ENCODE measurements at regions not wholly inside any gene's neighbourhood (a gene's known extent, or its start where the extent isn't known, plus 50 kb on each side); places are given as distances from the start of the nearest gene placed in this dataset.

DNA sequence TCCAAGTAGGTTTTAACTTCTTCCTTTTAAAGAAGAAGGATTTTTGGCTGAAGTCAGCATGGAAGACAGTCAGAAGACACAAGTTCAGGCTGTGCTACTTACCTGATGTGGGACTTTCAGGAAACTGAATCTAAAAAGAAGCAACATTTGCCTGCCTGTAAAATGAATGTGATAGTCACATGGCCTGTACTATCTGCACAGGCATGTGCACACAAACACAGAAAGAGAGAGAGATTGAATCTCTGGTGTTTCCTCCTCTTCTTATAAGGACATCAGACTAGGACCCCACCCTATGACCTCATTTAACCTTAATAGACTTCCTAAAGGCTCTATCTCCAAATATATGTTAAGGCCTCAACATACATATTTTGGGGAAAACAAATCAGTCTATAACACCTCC, 542.9 kb downstream of the PLPP3 start:
- no peak for DNase-seq
- H3K9me3 Mint-ChIP-seq = peaks cover 8% of the 10 kb centered on the region
- no peaks in the 10 kb centered on the region for H3K27me3 Mint-ChIP-seq
- H3K4me3 Mint-ChIP-seq = no peak overlapping the region
- H3K27ac Mint-ChIP-seq = no peak overlapping the region
- H3K4me1 Mint-ChIP-seq (ENCODE audit: low read depth) = no peaks in the 10 kb centered on the region
- no peaks in the 10 kb centered on the region for H3K36me3 Mint-ChIP-seq (ENCODE audit: low read depth)

GRCh38 chr1:56034847-56035481, 544.4 kb downstream of the PLPP3 start:
- H3K9me3 Mint-ChIP-seq = peaks cover 8% of the 10 kb centered on the region
- no peak for DNase-seq
- no peaks in the 10 kb centered on the region for H3K27me3 Mint-ChIP-seq
- H3K27ac Mint-ChIP-seq = no peak overlapping the region
- H3K4me1 Mint-ChIP-seq (ENCODE audit: low read depth) = no peaks in the 10 kb centered on the region
- H3K36me3 Mint-ChIP-seq (ENCODE audit: low read depth) = no peaks in the 10 kb centered on the region
- no peak overlapping the region for H3K4me3 Mint-ChIP-seq

DNA sequence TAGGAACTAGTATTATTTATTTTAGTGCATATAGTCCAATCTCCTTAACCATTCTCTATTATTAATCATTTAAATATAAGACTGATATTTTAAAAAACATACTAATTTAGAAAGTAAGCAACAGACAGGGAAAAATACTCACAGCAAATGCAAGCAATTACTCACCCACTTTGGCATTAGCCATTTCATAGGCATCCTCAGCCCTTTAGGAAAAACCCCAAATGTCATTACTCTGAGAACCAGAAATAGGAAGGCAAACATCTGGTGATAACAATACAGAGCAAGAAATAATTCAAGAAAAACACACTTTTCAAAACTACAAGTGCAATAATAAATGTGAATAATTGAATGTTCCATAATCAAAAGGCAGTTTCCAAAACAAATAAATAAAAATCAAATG, 545.1 kb downstream of the PLPP3 start:
- Mint-ChIP-seq H3K4me3 (no peak overlapping the region), H3K27ac (no peak overlapping the region), H3K27me3 (no peaks in the 10 kb centered on the region), H3K36me3 (ENCODE audit: low read depth) (no peaks in the 10 kb centered on the region), H3K4me1 (ENCODE audit: low read depth) (no peaks in the 10 kb centered on the region), H3K9me3 (peaks cover 8% of the 10 kb centered on the region)
- no peak for DNase-seq

DNA sequence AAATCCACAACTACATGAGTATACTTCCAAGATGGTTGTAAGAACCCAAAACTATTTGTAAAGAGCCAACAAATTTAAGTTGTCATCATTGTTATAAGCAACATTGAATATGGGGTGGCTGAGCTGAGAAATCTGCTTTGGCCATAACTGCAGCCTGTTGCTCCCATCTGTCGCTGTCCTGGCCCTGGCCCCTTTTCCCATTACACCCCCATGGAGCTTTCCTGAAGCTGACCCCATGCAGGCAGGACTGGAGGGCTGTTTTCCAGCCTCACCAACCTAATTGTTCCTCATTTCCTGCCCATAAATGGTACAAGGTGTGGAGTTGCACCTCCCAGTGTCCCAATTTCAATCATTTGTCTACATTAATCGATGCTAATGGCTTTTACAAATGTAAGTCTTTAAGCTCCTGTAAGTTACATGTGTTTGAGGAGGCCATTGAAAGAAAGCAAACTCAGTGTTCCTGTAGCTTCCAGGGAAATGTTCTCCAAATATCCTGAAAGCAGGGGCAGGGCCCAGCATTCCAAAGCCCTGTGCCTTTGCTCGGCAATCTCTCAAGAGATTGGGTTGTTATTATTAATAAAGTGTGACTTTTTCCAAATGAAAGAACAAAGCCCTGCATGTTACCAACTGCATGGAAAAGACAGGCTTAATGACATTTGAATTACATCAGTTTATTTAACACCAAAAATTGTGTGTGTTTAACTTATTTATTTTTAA, 545.9 kb downstream of the PLPP3 start:
- no peak overlapping the region for H3K4me3 Mint-ChIP-seq
- H3K27ac Mint-ChIP-seq = no peak overlapping the region
- no peaks in the 10 kb centered on the region for H3K27me3 Mint-ChIP-seq
- DNase-seq = no peak
- peaks cover 8% of the 10 kb centered on the region for H3K9me3 Mint-ChIP-seq
- no peaks in the 10 kb centered on the region for H3K36me3 Mint-ChIP-seq (ENCODE audit: low read depth)
- no peaks in the 10 kb centered on the region for H3K4me1 Mint-ChIP-seq (ENCODE audit: low read depth)

DNA sequence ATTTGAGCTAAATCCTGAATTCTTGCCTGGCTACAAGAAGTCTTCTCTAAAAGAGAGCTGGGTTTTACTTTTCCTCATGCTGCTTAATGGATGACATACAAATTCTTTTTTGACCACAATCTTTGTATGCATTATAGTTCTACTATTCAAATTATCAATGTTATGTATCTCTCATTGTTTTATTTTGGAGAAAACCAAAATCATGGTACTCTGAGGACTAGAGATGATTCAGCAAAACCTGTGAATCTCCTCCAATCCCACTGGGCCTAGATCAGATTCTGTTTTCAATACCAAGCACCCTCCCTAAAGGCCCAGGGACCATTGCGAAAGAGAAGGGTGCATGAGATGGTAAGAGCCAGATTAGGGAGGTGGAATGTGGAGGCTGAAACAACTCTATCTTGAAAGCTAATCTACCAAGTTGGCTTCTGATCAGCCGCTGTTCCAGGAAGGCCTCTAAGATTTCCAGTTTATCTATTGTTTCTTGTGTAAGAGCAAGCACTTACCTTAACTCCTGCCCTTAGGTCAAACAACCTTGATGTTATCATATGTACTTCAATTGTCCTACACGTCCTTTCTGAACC, 547.2 kb downstream of the PLPP3 start:
- Mint-ChIP-seq H3K4me3 (no peak overlapping the region), H3K9me3 (peaks cover under 1% of the 10 kb centered on the region), H3K27ac (no peak overlapping the region), H3K36me3 (ENCODE audit: low read depth) (no peaks in the 10 kb centered on the region), H3K27me3 (no peaks in the 10 kb centered on the region), H3K4me1 (ENCODE audit: low read depth) (no peaks in the 10 kb centered on the region)
- no peak for DNase-seq

GRCh38 chr1:56031001-56031400, 548.4 kb downstream of the PLPP3 start:
- Mint-ChIP-seq H3K4me1 (ENCODE audit: low read depth) (no peaks in the 10 kb centered on the region), H3K27ac (no peak overlapping the region), H3K27me3 (no peaks in the 10 kb centered on the region), H3K9me3 (no peaks in the 10 kb centered on the region), H3K4me3 (no peak overlapping the region), H3K36me3 (ENCODE audit: low read depth) (no peaks in the 10 kb centered on the region)
- no peak for DNase-seq

GRCh38 chr1:56029319-56030003, 549.9 kb downstream of the PLPP3 start:
- Mint-ChIP-seq H3K4me1 (ENCODE audit: low read depth) (no peaks in the 10 kb centered on the region), H3K4me3 (no peak overlapping the region), H3K36me3 (ENCODE audit: low read depth) (no peaks in the 10 kb centered on the region), H3K27ac (no peak overlapping the region), H3K9me3 (no peaks in the 10 kb centered on the region), H3K27me3 (no peaks in the 10 kb centered on the region)
- DNase-seq = no peak

DNA sequence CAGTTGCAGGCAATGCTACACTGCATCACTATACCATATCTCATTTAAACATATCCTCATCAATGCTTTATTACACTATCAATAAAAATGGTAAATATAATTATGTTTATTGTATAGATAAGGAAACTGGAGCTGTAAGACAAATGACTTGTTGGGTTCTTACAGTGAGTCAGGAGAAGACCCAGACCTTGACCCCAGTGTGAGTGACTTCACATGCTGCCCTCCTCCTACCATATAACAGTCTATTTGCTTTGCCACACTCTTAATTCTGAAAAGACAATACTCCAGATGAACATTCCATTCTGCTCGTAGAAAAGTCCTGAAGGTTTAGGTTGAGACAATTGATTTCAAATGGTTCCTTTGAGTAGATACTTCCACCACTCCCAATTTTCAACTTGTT, 550.5 kb downstream of the PLPP3 start:
- H3K4me3 Mint-ChIP-seq = no peak overlapping the region
- no peaks in the 10 kb centered on the region for H3K36me3 Mint-ChIP-seq (ENCODE audit: low read depth)
- H3K9me3 Mint-ChIP-seq = no peaks in the 10 kb centered on the region
- H3K27me3 Mint-ChIP-seq = no peaks in the 10 kb centered on the region
- no peaks in the 10 kb centered on the region for H3K4me1 Mint-ChIP-seq (ENCODE audit: low read depth)
- H3K27ac Mint-ChIP-seq = no peak overlapping the region
- no peak for DNase-seq

DNA sequence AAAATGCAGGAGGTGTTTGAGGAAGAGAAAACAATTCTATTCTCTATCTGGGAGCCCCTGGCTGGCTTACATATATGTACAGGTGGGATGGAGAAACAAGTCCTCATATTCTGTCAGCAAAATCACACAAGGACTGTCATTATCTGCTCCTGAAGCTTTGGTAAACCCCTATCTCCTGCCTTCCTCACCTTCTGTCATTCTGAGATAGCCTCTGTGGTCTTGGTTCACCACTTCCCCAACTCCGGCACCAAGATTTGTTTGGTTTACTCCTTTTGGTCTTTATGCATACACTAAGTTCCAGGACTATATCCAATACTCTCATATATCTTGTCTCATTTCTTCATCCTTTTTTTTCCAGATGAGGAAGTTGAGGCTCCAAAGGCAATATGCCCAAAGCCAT, 551.1 kb downstream of the PLPP3 start:
- DNase-seq = no peak
- H3K4me1 Mint-ChIP-seq (ENCODE audit: low read depth) = no peaks in the 10 kb centered on the region
- H3K9me3 Mint-ChIP-seq = no peaks in the 10 kb centered on the region
- H3K4me3 Mint-ChIP-seq = no peak overlapping the region
- no peaks in the 10 kb centered on the region for H3K27me3 Mint-ChIP-seq
- no peaks in the 10 kb centered on the region for H3K36me3 Mint-ChIP-seq (ENCODE audit: low read depth)
- no peak overlapping the region for H3K27ac Mint-ChIP-seq

- H3K36me3 Mint-ChIP-seq (ENCODE audit: low read depth) = no peaks in the 10 kb centered on the region
- DNase-seq = no peak
- H3K27me3 Mint-ChIP-seq = no peaks in the 10 kb centered on the region
- peaks cover 5% of the 10 kb centered on the region for H3K9me3 Mint-ChIP-seq
- H3K4me1 Mint-ChIP-seq (ENCODE audit: low read depth) = no peaks in the 10 kb centered on the region
- H3K27ac Mint-ChIP-seq = no peak overlapping the region
- H3K4me3 Mint-ChIP-seq = no peak overlapping the region
Measured at GRCh38 chr1:56025942-56026341, 553.4 kb downstream of the PLPP3 start.

- Mint-ChIP-seq H3K9me3 (peaks cover 5% of the 10 kb centered on the region), H3K36me3 (ENCODE audit: low read depth) (no peaks in the 10 kb centered on the region), H3K4me3 (no peak overlapping the region), H3K27ac (no peak overlapping the region), H3K27me3 (no peaks in the 10 kb centered on the region), H3K4me1 (ENCODE audit: low read depth) (no peaks in the 10 kb centered on the region)
- no peak for DNase-seq
Measured at GRCh38 chr1:56024155-56024554, 555.2 kb downstream of the PLPP3 start.

GRCh38 chr1:56019922-56020321, 559.4 kb downstream of the PLPP3 start:
- Mint-ChIP-seq H3K27me3 (no peaks in the 10 kb centered on the region), H3K27ac (no peak overlapping the region), H3K4me3 (no peak overlapping the region), H3K4me1 (ENCODE audit: low read depth) (no peaks in the 10 kb centered on the region), H3K9me3 (peaks cover 5% of the 10 kb centered on the region), H3K36me3 (ENCODE audit: low read depth) (no peaks in the 10 kb centered on the region)
- DNase-seq = no peak

- H3K4me1 Mint-ChIP-seq (ENCODE audit: low read depth) = no peaks in the 10 kb centered on the region
- H3K27me3 Mint-ChIP-seq = no peaks in the 10 kb centered on the region
- no peak overlapping the region for H3K27ac Mint-ChIP-seq
- H3K4me3 Mint-ChIP-seq = no peak overlapping the region
- H3K36me3 Mint-ChIP-seq (ENCODE audit: low read depth) = no peaks in the 10 kb centered on the region
- DNase-seq = no peak
- H3K9me3 Mint-ChIP-seq = peaks cover 5% of the 10 kb centered on the region
Measured at GRCh38 chr1:56019472-56019871, 559.9 kb downstream of the PLPP3 start.

DNA sequence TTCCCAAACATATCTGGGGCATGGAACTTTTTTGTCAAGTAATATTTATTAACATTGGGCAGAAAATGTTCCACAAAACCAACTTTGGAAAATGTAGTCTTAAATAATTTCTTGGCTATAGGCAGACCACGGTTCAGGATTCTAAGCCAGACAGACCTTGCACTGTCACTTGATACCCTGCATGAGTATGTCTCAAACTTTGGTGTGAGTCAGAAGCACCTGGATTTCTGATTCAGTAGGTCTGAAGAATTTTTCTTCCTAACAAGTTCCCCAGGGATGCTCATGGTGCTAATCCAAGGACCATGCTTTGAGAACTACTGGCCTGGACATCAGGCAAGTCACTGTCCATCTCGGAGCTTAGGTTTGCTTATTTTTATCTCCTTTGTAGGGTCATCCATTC, 562.0 kb downstream of the PLPP3 start:
- no peak for DNase-seq
- Mint-ChIP-seq H3K27ac (no peak overlapping the region), H3K36me3 (ENCODE audit: low read depth) (no peaks in the 10 kb centered on the region)

GRCh38 chr1:56003846-56004245, 575.5 kb downstream of the PLPP3 start:
- Mint-ChIP-seq H3K9me3 (no peaks in the 10 kb centered on the region), H3K27ac (no peak overlapping the region), H3K4me1 (ENCODE audit: low read depth) (no peaks in the 10 kb centered on the region), H3K27me3 (no peaks in the 10 kb centered on the region), H3K4me3 (no peak overlapping the region), H3K36me3 (ENCODE audit: low read depth) (no peaks in the 10 kb centered on the region)
- DNase-seq = no peak

More for the DNA sequence above, 562.0 kb downstream of the PLPP3 start:
- Mint-ChIP-seq H3K4me3 (no peak overlapping the region), H3K27me3 (no peaks in the 10 kb centered on the region), H3K9me3 (peaks cover 5% of the 10 kb centered on the region), H3K4me1 (ENCODE audit: low read depth) (no peaks in the 10 kb centered on the region)

Measured in activated T-cell treated with anti-CD3 and anti-CD28 coated beads, Interleukin-2, amount 50 U/mL, for 24 hours (primary cell).